ENCODE measurements at regions not wholly inside any gene's neighbourhood (a gene's known extent, or its start where the extent isn't known, plus 50 kb on each side); places are given as distances from the start of the nearest gene placed in this dataset.

GRCh38 chr14:101235335-101236103 lies 325.8 kb upstream of the DIO3 start (continued):
- no peak for TF ChIP-seq RCOR1 (IDR thresholded peaks at IDR 0.05; ENCODE audit: insufficient replicate concordance, low read length)

GRCh38 chr14:101236496-101237251 lies 324.6 kb upstream of the DIO3 start:
- peaks cover 12% of the 10 kb centered on the region for H3K9me3 ChIP-seq (ENCODE audit: control insufficient read depth, insufficient read depth, low read length)
- H3K27ac ChIP-seq (ENCODE audit: insufficient read depth, low read length) = no peak overlapping the region
- H4K20me1 ChIP-seq (ENCODE audit: insufficient read depth, low read length) = no peaks in the 10 kb centered on the region
- H3K9me1 ChIP-seq (ENCODE audit: insufficient read depth, low read length) = no peaks in the 10 kb centered on the region
- intact Hi-C loops (cut with micrococcal nuclease) = loop anchor here (5.0 to 10.0 kb wide), 5 partner anchors 162 to 852 kb away; no protein-coding TSS in a partner anchor
- no peak overlapping the region for H3K4ac ChIP-seq (ENCODE audit: low read depth, low read length)
- H2AK5ac ChIP-seq (ENCODE audit: low read depth, low read length) = no peak overlapping the region
- no peak overlapping the region for H2BK15ac ChIP-seq (ENCODE audit: low read depth, low read length)
- H2AK9ac ChIP-seq (replicated peaks; ENCODE audit: low read depth, low read length, poor library complexity) = no peak overlapping the region
- POLR2A ChIA-PET (ENCODE audit: unreplicated experiment) = no interaction called here
- H3K4me2 ChIP-seq (ENCODE audit: low read depth, low read length) = no peak overlapping the region
- ATAC-seq (ENCODE audit: low read depth) = no peak
- dilution Hi-C loops (cut with HindIII; ENCODE audit: low sequenced_read_pairs, unreplicated experiment) = no loop called here
- H3K4me1 ChIP-seq (ENCODE audit: control insufficient read depth, insufficient read depth, low read length) = no peaks in the 10 kb centered on the region
- H4K8ac ChIP-seq (ENCODE audit: low read depth in 2 of 2, low read length in 2 of 2) = no peak overlapping the region
- H3K23ac ChIP-seq (ENCODE audit: low read depth, low read length) = no peak overlapping the region
- no peak overlapping the region for H3K14ac ChIP-seq (replicated peaks; ENCODE audit: low read depth, low read length)
- H3K18ac ChIP-seq (ENCODE audit: low read depth, low read length) = no peak overlapping the region
- no peak overlapping the region for H2BK5ac ChIP-seq (ENCODE audit: low read depth, low read length, poor library complexity, severe bottlenecking)
- no peak overlapping the region for H4K5ac ChIP-seq (ENCODE audit: low read depth, low read length)
- no peaks in the 10 kb centered on the region for H3K36me3 ChIP-seq (ENCODE audit: control insufficient read depth, insufficient read depth, low read length)
- H2BK120ac ChIP-seq (ENCODE audit: low read depth, low read length) = no peak overlapping the region
- H2AFZ ChIP-seq (replicated peaks; ENCODE audit: low read length, poor library complexity) = no peak overlapping the region
- BruUV-seq (replicated peaks) = no TSS peak
- in situ Hi-C loops (cut with MboI; ENCODE audit: low sequenced_read_pairs) = loop anchor here (25.0 kb wide), 2 partner anchors 524 to 824 kb away; no protein-coding TSS in a partner anchor
- no peak overlapping the region for H4K91ac ChIP-seq (ENCODE audit: insufficient read depth, low read depth, low read length)
- H3K4me3 ChIP-seq (ENCODE audit: insufficient read depth, low read depth, low read length) = no peak overlapping the region
- no peak overlapping the region for H3K9ac ChIP-seq (ENCODE audit: low read depth, low read length)
- peaks cover 26% of the 10 kb centered on the region for H3K27me3 ChIP-seq (ENCODE audit: control insufficient read depth, insufficient read depth, low read length)
- no peaks in the 10 kb centered on the region for H3K79me1 ChIP-seq (ENCODE audit: low read depth in 1 of 2, low read length in 2 of 2)
- no peak for TF ChIP-seq ELK1 (IDR thresholded peaks at IDR 0.05; ENCODE audit: borderline replicate concordance, low read depth, low read length)
- TF ChIP-seq NFE2L2 (IDR thresholded peaks at IDR 0.05; ENCODE audit: low read depth, low read length) = no peak
- TF ChIP-seq MAZ (IDR thresholded peaks at IDR 0.05; ENCODE audit: borderline replicate concordance, low read depth, low read length) = no peak
- TF ChIP-seq SMC3 (IDR thresholded peaks at IDR 0.05; ENCODE audit: low read depth, low read length) = no peak
- TF ChIP-seq CTCF (conservative IDR thresholded peaks at IDR 0.05; ENCODE audit: low read depth, low read length) = no peak
- 66% methylated on average over 5 of the region's 15 CpGs; no CpG with 5 or more reads in 1 of the 2 experiments for WGBS, 2 experiments (ENCODE audit: extremely low coverage in 2 of 2, insufficient read length in 1 of 2)
- CTCF ChIA-PET = interaction anchor here (0.6 kb wide), 1 partner anchor 580 kb away, joined by 3 read pairs; no protein-coding TSS in a partner anchor
- no peak for DNase-seq
- H3K56ac ChIP-seq (ENCODE audit: extremely low read depth, insufficient read depth, low read length) = no peak overlapping the region
- H2BK20ac ChIP-seq (ENCODE audit: low read depth, low read length) = no peak overlapping the region
